Fibroblast of the aortic adventitia (primary cell): ENCODE measurements at regions not wholly inside any gene's neighbourhood (a gene's known extent, or its start where the extent isn't known, plus 50 kb on each side); places are given as distances from the start of the nearest gene placed in this dataset.

Experiments used
- DNase-seq: peaks from one replicate; pipeline ENCODE4 v3.0.0-alpha.2; 2010; ENCODE audit warnings: low read depth
- H3K4me3 ChIP-seq: 2 replicates; pipeline ENCODE4 v1.5.1; 2011; ENCODE audit warnings: low read depth, mild to moderate bottlenecking, control low read depth, low read length, moderate library complexity
- TF ChIP-seq, protein P1 (sequence below): IDR thresholded peaks from 2 replicates; pipeline ENCODE4 v1.5.1; 2011; ENCODE audit warnings: mild to moderate bottlenecking, low read length, control low read depth, inconsistent platforms; ENCODE audit not compliant: insufficient read depth

DNA sequence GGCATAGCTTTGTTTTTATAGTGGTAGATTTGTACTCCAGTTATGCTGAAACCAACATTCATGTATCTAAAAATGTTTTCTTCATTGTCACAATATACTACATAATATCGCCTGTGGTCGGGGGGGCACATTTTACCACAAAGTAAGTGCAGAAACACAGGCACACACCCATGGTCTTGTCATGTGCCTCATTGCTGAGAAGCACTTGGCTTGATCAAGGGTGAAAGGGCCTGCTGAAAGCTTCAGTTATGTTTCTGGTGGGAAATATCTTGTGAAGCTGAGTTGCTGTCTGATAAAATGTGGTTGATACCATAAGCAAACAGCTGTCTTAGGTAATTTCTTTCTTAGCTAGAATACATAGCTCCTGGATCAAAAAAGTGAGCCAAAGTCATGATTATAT lies 393.1 kb downstream of the MAN2A1 start:
- no peak for DNase-seq
- TF ChIP-seq, protein P1, sequence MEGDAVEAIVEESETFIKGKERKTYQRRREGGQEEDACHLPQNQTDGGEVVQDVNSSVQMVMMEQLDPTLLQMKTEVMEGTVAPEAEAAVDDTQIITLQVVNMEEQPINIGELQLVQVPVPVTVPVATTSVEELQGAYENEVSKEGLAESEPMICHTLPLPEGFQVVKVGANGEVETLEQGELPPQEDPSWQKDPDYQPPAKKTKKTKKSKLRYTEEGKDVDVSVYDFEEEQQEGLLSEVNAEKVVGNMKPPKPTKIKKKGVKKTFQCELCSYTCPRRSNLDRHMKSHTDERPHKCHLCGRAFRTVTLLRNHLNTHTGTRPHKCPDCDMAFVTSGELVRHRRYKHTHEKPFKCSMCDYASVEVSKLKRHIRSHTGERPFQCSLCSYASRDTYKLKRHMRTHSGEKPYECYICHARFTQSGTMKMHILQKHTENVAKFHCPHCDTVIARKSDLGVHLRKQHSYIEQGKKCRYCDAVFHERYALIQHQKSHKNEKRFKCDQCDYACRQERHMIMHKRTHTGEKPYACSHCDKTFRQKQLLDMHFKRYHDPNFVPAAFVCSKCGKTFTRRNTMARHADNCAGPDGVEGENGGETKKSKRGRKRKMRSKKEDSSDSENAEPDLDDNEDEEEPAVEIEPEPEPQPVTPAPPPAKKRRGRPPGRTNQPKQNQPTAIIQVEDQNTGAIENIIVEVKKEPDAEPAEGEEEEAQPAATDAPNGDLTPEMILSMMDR, result no peak
- H3K4me3 ChIP-seq, result no peak overlapping the region

DNA sequence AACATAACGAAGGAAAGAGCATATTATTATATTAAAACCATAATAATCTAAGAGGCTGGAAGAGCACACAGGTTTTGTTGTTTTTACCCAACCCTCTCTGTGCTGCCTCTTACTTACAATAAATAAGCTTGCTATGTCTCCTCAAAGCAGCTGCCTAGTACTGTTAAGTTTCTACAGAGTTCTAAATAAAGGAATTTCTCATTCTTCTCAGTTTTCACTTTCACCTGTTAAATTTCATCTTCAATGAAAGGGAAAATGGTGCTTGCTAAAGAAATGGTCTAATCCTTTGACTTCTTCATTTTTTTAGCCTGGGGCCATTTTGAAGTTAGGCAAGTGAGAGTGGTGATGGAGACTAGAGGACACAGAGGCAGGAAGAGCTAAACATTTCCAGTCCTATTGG lies 396.1 kb downstream of the MAN2A1 start:
- TF ChIP-seq, protein P1, result no peak
- no peak overlapping the region for H3K4me3 ChIP-seq
- DNase-seq, result no peak

DNA sequence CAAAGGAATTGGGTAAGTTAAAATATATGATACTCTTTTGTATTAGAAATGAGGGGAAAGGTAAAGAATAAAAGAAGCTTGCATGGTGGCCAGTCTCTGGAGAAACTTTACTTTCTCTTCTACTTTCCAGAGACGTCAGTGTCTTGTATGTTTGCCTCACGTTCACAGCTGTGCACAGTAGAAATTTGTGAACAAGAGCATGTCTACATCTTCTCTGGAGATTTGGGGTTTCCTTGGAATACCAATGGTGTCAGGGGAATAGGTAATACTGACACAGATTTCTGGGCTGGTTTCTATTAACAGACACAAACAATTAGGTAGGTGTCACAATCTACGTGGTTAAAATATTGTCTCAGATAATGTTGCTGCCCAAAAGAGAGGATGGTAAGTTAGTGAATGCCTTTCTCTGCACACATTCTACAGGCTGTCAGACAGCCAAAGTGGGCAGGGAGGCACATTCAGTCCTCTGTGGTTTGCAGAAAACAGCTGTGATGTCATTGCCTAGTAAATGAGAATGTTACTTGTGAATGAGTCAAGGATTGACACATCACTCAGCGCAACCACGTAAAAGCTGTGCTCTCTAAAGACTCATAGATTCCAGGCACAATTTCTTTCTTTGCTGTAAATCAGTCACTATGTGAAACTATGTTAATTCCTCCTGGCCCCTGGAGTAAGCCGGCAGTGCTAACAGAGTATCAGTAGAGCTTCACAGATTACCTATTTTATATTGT lies 397.1 kb downstream of the MAN2A1 start:
- H3K4me3 ChIP-seq, result no peak overlapping the region
- peak; percentile 20 for DNase-seq
- TF ChIP-seq, protein P1, result no peak

DNA sequence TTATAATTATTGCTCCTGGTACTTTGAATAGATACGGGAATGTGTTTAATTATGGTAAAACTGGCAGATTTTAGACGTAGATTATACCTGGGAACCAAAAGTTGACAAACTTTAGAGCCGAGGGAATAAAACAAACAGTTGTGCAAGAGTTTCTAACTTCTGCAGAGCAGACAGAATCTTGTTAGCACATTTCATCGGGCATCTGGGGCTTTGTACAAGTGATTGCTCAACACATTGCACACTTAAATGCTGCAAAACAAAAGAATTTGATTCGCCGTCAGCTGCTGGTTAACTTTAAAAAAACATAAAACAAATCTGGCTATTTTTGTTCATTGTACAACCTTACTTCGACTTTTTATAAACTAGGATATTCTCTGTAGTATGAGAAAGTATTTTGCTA lies 398.1 kb downstream of the MAN2A1 start:
- TF ChIP-seq, protein P1, result no peak
- no peak for DNase-seq
- H3K4me3 ChIP-seq, result no peak overlapping the region

DNA sequence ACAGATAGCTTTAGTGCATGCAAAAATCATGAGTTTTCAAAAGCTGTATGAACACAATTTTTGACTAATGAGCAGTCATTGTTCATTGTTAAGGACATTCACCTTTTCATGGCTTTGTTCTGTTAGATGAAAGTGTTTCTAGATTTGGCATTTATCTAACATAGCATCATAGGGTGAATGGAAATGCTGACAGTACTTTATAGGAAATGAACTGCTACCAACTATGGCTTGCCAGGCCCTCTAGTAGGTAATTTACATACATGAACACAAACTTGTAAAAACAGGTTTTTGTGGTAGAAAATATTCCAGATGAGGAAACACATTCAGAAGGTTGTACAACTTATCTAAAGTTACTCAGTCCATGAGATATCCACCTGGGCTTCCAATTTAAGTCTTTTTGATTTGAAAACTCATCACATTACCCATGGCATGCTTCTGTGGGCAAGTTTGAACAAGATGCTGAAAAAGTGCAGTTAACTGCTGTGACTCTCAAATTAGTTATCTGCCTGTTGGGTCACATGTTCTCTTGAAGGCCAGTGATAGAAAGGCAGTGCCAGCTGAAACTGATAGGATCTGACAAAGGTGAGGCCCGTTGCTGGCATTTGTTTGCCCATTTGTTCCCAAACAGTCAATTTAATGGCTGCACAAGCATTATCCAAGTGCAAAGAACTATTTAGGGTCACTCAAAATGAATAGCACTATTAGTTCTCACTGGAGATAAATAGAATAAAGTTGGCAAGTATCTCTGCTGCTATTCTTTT lies 399.1 kb downstream of the MAN2A1 start:
- no peak overlapping the region for H3K4me3 ChIP-seq
- TF ChIP-seq, protein P1, result no peak
- DNase-seq, result no peak

DNA sequence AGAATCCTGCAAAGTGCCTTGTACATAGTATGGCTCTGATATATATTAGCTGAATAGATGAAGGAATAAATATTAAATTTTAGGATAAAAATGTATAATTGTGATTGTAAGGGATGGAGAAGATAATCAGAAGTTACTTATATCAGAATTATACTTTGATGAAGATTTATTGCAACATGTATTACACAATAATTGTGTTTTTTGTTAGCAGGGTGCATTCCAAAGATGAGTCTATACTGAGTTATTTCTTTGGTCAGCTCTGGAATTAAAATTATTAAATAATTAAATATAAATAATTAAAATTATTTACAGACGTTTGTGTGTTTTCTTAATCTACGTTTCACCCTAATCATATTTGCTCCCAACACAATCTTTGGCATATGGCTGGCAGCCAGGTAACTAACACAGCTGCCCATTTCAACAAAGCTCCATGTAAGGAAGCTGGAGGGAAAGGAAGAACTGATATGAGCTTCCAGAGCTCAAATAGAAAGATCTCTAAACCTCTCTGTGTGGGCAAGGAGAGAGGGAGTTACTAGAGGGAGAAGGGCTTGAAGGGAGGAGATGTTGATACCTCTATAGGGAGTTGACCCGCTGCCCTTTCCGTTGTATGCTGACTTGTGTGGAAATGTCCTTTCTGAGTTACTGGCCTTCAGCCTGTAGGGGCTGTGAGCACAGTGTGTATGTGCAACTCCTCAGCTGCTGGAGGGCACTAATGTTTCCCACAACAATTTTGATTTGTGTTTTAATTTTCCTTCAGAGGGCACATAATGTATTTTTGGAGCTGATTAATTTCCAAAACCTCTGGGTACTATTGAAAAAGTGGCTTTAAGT lies 403.4 kb downstream of the MAN2A1 start:
- TF ChIP-seq, protein P1, result no peak
- no peak for DNase-seq
- no peak overlapping the region for H3K4me3 ChIP-seq
